Activated CD4-positive, alpha-beta memory T cell treated with anti-CD3 and anti-CD28 coated beads for 36 hours (primary cell): ENCODE measurements at regions not wholly inside any gene's neighbourhood (a gene's known extent, or its start where the extent isn't known, plus 50 kb on each side); places are given as distances from the start of the nearest gene placed in this dataset.
"Not testable (repeated sequence)": the region's sequence is repeated elsewhere in the genome, so short reads cannot be mapped to it uniquely, and the experiment has no call there.

Source experiments
- CTCF ChIA-PET: fragments of 350-600 bp; sonication (Branson Sonifier 250); formaldehyde crosslinking; loops from one replicate; lab custom pipeline; 2021; ENCODE audit warnings: antibody characterized with exemption, inconsistent platforms; lab: Charles Lee
- POLR2A ChIA-PET: fragments of 350-600 bp; sonication (Branson Sonifier 250); formaldehyde crosslinking; loops from one replicate; lab custom pipeline; 2021; ENCODE audit warnings: antibody characterized with exemption; lab: Charles Lee
- DNase-seq: peaks from one replicate; pipeline ENCODE4 v3.0.0-alpha.2; 2020
- H3K27ac Mint-ChIP-seq: one replicate; pipeline ENCODE4 v1.8.0; 2021; ENCODE audit warnings: mixed read lengths
- H3K27me3 Mint-ChIP-seq: one replicate; pipeline ENCODE4 v1.8.0; 2021; ENCODE audit warnings: mixed read lengths
- H3K36me3 Mint-ChIP-seq: one replicate; pipeline ENCODE4 v1.8.0; 2021; ENCODE audit warnings: mixed read lengths
- H3K4me1 Mint-ChIP-seq: one replicate; pipeline ENCODE4 v1.8.0; 2021; ENCODE audit warnings: low read depth, mixed read lengths
- H3K4me3 Mint-ChIP-seq: one replicate; pipeline ENCODE4 v1.8.0; 2021; ENCODE audit warnings: mild to moderate bottlenecking, mixed read lengths
- H3K9me3 Mint-ChIP-seq: one replicate; pipeline ENCODE4 v1.8.0; 2021; ENCODE audit warnings: mixed read lengths
- intact Hi-C: fragments of 100-400 bp; cut with micrococcal nuclease; formaldehyde crosslinking; loops from one replicate; pipeline ENCODE4 v1.15.1; 2023

DNA sequence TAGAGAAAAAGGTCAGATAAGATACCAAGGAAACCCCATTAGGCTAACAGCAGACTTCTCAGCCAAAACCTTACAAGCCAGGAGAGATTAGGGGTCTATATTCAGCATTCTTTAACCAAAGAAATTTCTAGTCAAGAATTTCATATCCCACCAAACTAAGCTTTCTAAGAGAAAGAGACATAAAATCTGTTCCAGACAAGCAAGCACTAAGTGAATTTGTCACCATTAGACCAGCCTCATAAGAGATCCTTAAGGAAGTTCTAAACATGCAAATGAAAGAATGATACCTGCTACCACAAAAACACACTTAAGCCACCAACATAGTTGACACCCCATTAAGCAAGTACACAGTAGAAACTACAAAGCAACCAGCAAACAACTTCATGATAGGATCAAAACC lies 276.2 kb downstream of the C11orf87 start:
- Mint-ChIP-seq H3K27me3 (no peaks in the 10 kb centered on the region), H3K4me3 (no peak overlapping the region), H3K36me3 (no peaks in the 10 kb centered on the region), H3K27ac (no peak overlapping the region), H3K4me1 (no peaks in the 10 kb centered on the region), H3K9me3 (peaks cover 41% of the 10 kb centered on the region)
- DNase-seq: no peak
- intact Hi-C loops: loop anchor here (10.0 kb wide), 1 partner anchor 1003 kb away; no protein-coding TSS in a partner anchor
- CTCF ChIA-PET: no interaction called here
- POLR2A ChIA-PET: no interaction called here

DNA sequence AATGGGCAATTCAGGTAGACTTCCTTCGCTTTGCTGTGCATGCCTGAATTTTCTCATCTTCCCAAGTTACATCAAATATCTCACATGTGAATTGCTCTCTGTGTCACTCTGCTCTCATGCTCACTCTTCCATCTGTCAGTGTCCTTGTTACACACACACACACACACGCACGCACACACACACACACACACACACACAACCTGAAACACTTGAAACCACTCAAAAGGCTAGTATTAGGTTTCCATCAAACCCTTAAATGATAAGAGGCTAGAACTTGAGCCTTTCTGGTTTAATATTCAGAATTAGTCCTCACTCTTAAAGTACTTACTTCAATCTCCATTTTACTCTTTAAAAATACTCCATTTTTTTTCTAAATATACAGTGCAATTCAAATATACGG lies 282.4 kb downstream of the C11orf87 start:
- H3K27me3 Mint-ChIP-seq: no peaks in the 10 kb centered on the region
- ChIA-PET POLR2A (no interaction called here), CTCF (no interaction called here)
- no peaks in the 10 kb centered on the region for H3K9me3 Mint-ChIP-seq
- intact Hi-C loops: no loop called here
- no peak for DNase-seq
- no peaks in the 10 kb centered on the region for H3K36me3 Mint-ChIP-seq
- no peaks in the 10 kb centered on the region for H3K4me1 Mint-ChIP-seq
- no peak overlapping the region for H3K4me3 Mint-ChIP-seq
- H3K27ac Mint-ChIP-seq: no peak overlapping the region

DNA sequence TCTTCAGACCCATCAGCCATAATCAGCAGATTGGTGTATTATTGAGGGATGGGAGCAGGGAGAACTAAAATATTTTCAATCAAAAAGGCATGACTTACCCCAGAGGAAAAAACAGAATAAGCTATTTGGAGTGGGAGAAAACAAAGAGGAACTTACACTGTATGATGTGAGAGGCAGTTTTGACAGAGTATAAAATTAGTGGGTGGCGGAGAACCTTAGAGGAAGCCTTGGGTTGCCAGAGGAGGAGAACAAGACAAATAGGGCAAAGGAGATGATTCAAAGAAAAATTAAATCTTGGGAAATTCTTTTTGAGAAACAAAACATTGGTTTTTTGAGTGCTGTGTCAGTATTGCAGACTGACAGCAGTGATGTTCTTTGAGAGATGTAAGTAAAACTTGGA lies 285.0 kb downstream of the C11orf87 start:
- Mint-ChIP-seq H3K4me3 (no peak overlapping the region), H3K36me3 (no peaks in the 10 kb centered on the region), H3K27me3 (no peaks in the 10 kb centered on the region), H3K9me3 (no peaks in the 10 kb centered on the region), H3K4me1 (no peaks in the 10 kb centered on the region), H3K27ac (no peak overlapping the region)
- ChIA-PET POLR2A (no interaction called here), CTCF (no interaction called here)
- intact Hi-C loops: no loop called here
- no peak for DNase-seq

DNA sequence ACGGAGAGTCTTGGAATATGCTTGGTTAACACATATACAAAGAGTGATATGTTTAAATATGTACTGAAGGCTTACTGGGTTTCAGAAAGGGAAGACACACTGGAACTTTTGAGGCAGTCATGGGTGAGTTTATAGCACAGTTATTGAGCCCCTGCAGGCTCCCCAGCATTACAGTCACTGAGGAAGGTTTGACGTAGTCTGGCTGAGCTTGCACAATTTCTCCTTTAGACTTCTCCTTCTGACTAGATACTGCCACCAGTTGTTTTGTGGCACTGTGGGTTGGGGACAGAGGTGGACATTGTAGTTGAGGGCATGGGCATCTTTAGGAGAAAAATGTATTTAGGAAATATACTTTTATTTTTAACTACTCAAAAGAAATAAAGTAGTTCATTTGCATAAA lies 285.4 kb downstream of the C11orf87 start:
- no peak for DNase-seq
- intact Hi-C loops: no loop called here
- Mint-ChIP-seq H3K9me3 (peaks cover 3% of the 10 kb centered on the region), H3K27me3 (no peaks in the 10 kb centered on the region), H3K36me3 (no peaks in the 10 kb centered on the region), H3K27ac (no peak overlapping the region), H3K4me1 (no peaks in the 10 kb centered on the region), H3K4me3 (no peak overlapping the region)
- ChIA-PET POLR2A (no interaction called here), CTCF (no interaction called here)

DNA sequence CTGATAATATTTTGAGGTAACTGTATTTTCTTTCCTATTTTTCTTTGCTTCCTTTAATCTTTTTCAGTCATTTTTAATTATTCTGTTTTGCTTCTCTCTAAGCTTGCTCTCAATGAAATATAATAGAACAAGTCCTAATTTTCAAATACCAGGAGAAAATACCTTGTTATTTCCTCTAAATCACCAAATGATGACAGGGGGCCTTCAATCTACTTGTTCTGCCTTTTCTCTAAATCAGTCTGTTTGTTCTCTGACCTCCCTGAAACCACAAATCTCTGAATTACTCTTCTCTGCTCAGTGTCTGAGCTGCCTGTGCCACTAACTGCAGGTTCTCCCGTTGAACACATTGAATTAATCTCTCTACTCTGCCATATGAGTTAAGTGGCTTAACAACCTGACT lies 286.2 kb downstream of the C11orf87 start:
- intact Hi-C loops: no loop called here
- Mint-ChIP-seq H3K4me1 (no peaks in the 10 kb centered on the region), H3K27me3 (no peaks in the 10 kb centered on the region), H3K27ac (no peak overlapping the region), H3K4me3 (no peak overlapping the region), H3K9me3 (peaks cover 5% of the 10 kb centered on the region), H3K36me3 (no peaks in the 10 kb centered on the region)
- ChIA-PET CTCF (no interaction called here), POLR2A (no interaction called here)
- DNase-seq: no peak

DNA sequence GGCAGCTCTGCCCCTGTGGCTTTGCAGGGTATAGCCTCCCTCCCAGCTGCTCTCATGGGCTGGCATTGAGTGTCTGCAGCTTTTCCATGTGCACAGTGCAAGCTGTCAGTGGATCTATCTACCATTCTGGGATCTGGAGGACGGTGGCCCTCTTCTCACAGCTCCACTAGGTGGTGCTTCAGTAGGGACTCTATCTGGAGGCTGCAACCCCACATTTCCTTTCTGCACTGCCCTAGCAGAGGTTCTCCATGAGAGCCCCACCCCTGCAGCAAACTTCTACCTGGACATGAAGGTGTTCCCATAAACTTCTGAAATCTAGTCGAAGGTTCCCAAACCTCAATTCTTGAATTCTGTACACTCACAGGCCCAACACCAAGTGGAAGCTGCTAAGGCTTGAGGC lies 292.5 kb downstream of the C11orf87 start:
- H3K36me3 Mint-ChIP-seq, CTCF ChIA-PET, DNase-seq, H3K4me3 Mint-ChIP-seq, H3K4me1 Mint-ChIP-seq, intact Hi-C loops, H3K27ac Mint-ChIP-seq, H3K27me3 Mint-ChIP-seq, POLR2A ChIA-PET: not testable (repeated sequence)
- peaks cover 30% of the 10 kb centered on the region for H3K9me3 Mint-ChIP-seq

DNA sequence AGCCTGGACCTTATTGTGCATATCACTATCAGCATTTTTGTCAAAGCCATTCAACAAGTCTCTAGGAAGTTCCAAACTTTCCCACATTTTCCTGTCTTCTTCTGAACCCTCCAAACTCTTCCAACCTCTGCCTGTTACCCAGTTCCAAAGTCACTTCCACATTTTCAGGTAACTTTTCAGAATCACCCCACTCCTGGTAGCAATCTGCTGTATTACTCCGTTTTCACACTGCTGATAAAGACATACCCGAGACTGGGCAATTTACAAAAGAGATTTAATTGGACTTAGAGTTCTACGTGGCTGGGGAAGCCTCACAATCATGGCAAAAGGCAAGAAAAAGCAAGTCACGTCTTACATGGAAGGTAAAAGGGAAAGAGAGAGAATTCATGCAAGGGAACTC lies 293.4 kb downstream of the C11orf87 start:
- intact Hi-C loops, H3K4me1 Mint-ChIP-seq, DNase-seq, H3K36me3 Mint-ChIP-seq, H3K4me3 Mint-ChIP-seq, H3K27me3 Mint-ChIP-seq, H3K27ac Mint-ChIP-seq, POLR2A ChIA-PET, CTCF ChIA-PET: not testable (repeated sequence)
- peaks cover 30% of the 10 kb centered on the region for H3K9me3 Mint-ChIP-seq

DNA sequence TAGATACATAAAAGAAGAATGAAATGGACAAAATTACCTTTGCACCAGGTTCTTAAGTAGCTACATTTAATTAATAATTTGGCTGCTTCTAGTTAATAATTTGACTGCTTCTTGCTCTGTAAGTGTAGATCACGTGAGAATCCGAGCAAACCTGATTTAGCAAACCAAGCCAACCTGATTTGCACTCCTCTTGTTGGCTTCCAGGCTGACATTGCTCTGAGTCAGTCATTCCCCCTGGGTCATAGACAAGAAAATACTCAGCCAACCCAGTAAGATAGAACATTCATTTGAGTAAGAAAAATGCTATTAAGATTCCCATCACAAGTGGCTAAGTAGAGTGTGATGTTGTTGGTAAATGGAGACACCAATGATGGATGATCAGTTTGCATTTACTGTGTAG lies 304.1 kb downstream of the C11orf87 start:
- no peaks in the 10 kb centered on the region for H3K9me3 Mint-ChIP-seq
- no peaks in the 10 kb centered on the region for H3K27me3 Mint-ChIP-seq
- no peaks in the 10 kb centered on the region for H3K36me3 Mint-ChIP-seq
- intact Hi-C loops: no loop called here
- ChIA-PET CTCF (no interaction called here), POLR2A (no interaction called here)
- H3K27ac Mint-ChIP-seq: no peak overlapping the region
- DNase-seq: no peak
- no peak overlapping the region for H3K4me3 Mint-ChIP-seq
- H3K4me1 Mint-ChIP-seq: no peaks in the 10 kb centered on the region

DNA sequence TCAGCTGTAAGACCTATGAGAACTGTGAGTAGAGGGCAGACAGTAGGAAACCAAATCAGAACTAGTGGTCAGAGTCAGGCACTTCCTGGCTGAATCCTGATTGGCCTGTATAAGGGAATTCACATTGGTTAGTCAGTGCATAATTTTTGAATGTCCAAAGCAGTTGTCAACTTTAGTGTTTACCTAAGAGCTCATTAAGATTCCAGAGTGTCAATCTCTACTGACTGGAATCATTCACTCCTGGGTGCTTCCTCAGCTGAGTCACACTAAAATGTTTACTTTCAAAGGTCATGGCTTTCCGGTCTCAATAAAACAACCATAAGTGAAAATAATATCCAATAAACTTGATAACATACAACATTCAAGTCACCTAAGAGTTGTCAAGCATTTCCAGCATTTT lies 306.1 kb downstream of the C11orf87 start:
- Mint-ChIP-seq H3K4me1 (no peaks in the 10 kb centered on the region), H3K36me3 (no peaks in the 10 kb centered on the region), H3K27ac (no peak overlapping the region), H3K27me3 (no peaks in the 10 kb centered on the region), H3K9me3 (no peaks in the 10 kb centered on the region), H3K4me3 (no peak overlapping the region)
- intact Hi-C loops: no loop called here
- POLR2A ChIA-PET: no interaction called here
- CTCF ChIA-PET: no interaction called here
- no peak for DNase-seq

DNA sequence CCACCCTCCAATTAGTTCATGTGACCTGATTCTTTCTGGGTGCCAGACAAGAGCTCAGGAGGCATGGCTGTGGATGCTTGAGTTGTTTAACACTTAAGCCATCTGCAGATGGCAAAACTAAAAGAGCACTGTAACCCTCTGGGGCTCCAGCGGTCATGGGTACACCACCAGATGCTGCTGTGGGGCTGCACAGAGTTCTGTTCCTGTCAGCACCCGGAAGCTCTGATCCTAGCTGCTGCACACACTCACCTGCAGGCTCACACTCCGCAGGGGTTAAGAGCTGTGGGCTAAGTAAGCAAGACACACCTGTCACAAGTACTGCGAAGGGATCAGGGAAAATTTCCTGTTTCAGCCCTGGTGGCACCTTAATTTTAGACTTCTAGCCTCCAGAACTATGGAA lies 307.8 kb downstream of the C11orf87 start:
- H3K9me3 Mint-ChIP-seq: no peaks in the 10 kb centered on the region
- intact Hi-C loops: no loop called here
- no peaks in the 10 kb centered on the region for H3K4me1 Mint-ChIP-seq
- H3K27me3 Mint-ChIP-seq: no peaks in the 10 kb centered on the region
- DNase-seq: no peak
- no peaks in the 10 kb centered on the region for H3K36me3 Mint-ChIP-seq
- no peak overlapping the region for H3K27ac Mint-ChIP-seq
- no peak overlapping the region for H3K4me3 Mint-ChIP-seq
- CTCF ChIA-PET: no interaction called here
- POLR2A ChIA-PET: no interaction called here

DNA sequence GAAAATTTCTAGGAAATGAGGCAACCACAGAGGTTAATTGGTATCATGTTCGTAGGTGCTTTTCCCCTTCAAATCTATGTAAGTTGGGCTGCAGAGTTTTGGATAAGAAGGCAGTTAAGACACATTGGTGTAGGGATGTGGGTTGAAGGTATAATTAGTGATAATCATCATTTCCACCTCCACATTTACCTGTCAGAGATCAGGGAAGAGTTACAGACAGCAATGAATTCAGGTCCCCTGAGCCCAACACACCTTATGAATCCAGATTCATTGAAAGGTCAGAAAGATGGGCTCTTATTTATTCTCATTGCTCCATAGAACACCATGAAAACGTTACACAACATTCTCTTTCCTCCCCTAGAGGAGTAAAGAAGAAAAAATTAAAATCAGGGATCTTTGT lies 308.7 kb downstream of the C11orf87 start:
- no peaks in the 10 kb centered on the region for H3K9me3 Mint-ChIP-seq
- intact Hi-C loops: no loop called here
- CTCF ChIA-PET: no interaction called here
- no peaks in the 10 kb centered on the region for H3K27me3 Mint-ChIP-seq
- H3K4me3 Mint-ChIP-seq: no peak overlapping the region
- POLR2A ChIA-PET: no interaction called here
- H3K27ac Mint-ChIP-seq: no peak overlapping the region
- H3K4me1 Mint-ChIP-seq: no peaks in the 10 kb centered on the region
- no peaks in the 10 kb centered on the region for H3K36me3 Mint-ChIP-seq
- DNase-seq: no peak

DNA sequence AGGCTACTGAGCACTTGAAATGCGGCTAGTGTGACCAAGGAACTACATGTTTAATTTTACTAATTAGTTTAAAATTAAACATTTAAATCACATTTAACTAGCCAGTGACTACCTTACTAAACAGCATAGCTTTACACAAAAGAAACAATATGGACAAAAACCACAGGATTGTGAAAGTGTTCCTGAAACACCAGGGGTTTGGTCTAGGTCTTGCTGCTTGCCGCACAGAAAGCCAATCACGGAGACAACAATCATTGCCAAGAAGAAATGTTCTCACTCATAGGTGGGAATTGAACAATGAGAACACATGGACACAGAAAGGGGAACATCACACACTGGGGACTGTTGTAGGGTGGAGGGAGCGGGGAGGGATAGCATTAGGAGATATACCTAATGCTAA lies 309.5 kb downstream of the C11orf87 start:
- Mint-ChIP-seq H3K27ac (no peak overlapping the region), H3K36me3 (no peaks in the 10 kb centered on the region), H3K4me3 (no peak overlapping the region), H3K27me3 (no peaks in the 10 kb centered on the region), H3K4me1 (no peaks in the 10 kb centered on the region), H3K9me3 (no peaks in the 10 kb centered on the region)
- ChIA-PET CTCF (no interaction called here), POLR2A (no interaction called here)
- DNase-seq: no peak
- intact Hi-C loops: no loop called here

DNA sequence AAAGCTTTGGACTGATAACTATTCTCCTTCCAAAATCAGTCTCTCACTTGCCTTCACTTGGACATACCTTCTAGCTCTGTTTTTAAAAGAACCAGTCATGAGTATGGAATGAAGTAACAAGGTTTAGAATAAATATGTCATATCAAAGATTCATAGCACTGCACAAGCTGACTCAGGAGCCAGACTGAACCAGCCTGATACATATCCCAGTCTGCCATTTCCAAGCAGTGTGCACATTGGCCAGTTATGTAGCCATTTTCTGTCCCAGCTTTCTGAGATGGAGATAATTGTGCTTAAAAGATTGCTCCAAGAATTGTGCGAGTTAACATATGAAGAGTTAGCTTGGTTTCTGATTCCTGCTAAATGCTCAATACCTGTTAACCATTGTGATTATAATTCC lies 311.3 kb downstream of the C11orf87 start:
- Mint-ChIP-seq H3K9me3 (no peaks in the 10 kb centered on the region), H3K27ac (no peak overlapping the region), H3K4me3 (no peak overlapping the region), H3K36me3 (no peaks in the 10 kb centered on the region), H3K27me3 (no peaks in the 10 kb centered on the region), H3K4me1 (no peaks in the 10 kb centered on the region)
- intact Hi-C loops: no loop called here
- DNase-seq: no peak
- POLR2A ChIA-PET: no interaction called here
- CTCF ChIA-PET: no interaction called here

DNA sequence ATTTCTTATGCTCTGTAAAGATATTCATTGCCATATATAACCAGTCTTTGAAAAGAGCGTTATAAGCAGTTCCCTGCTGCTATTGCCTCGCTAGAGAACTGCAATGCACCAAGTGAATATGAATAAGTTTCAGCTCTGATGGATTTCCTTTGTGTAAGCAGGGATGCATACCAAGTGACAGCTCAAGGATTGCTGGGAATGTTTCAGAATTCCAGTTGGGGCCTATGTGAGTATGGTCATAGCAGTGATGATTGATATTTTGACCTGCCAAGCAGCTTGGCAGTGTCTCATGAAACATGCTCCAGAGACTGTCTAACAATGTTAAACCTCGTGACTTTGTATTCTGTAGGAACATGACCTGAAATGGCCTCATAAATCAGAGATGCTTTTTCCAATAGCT lies 312.6 kb downstream of the C11orf87 start:
- DNase-seq: no peak
- H3K36me3 Mint-ChIP-seq: no peaks in the 10 kb centered on the region
- H3K9me3 Mint-ChIP-seq: no peaks in the 10 kb centered on the region
- ChIA-PET CTCF (no interaction called here), POLR2A (no interaction called here)
- H3K4me3 Mint-ChIP-seq: no peak overlapping the region
- intact Hi-C loops: no loop called here
- H3K27ac Mint-ChIP-seq: no peak overlapping the region
- H3K27me3 Mint-ChIP-seq: no peaks in the 10 kb centered on the region
- H3K4me1 Mint-ChIP-seq: no peaks in the 10 kb centered on the region
